Retina (tissue), 1 donor: ENCODE measurements at regions not wholly inside any gene's neighbourhood (a gene's known extent, or its start where the extent isn't known, plus 50 kb on each side); places are given as distances from the start of the nearest gene placed in this dataset.

Experiments
- DNase-seq: peaks from one replicate; pipeline ENCODE4 v3.0.0-alpha.2; 2016

- DNase-seq = no peak
These were observed 73.9 kb downstream of the CASP3 start for GRCh38 chr4:184575306-184575705.

DNA sequence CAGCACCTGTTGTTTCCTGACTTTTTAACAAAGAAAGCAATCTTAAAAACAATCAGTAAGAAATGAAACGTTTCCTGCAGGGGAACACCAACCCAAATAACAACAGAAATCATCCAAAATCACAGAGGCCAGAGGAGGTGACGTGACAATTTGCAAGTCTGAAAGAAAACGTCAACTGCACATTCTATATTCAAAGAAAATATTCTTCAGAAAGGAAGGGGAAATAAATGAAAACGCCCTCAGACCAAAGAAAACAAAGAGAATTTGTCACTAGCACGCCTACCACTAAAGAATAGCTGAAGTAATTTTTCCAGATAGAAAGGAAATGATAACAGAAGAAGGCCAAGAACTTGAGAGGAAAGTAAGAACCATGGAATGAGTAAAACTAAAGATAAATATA, 74.4 kb downstream of the CASP3 start:
- DNase-seq = no peak

DNA sequence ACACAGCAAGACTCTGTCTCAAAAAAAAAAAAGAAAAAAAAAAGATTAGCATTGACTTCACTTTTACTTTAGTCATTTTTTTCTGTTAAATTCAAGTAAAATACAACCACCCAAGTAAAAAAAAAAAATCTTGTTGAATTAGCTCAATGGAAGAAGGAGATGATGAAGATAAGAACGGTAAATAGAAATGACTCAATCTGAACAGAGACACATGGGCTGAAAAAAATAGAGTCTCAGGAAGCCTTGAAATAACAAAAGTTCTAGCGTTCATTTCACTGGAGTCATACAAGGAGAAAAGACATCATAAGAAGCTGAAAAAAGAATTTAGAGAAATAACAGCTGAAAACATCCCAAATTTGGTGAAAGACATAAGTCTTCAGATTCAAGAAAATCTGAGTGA, 75.5 kb downstream of the CASP3 start:
- DNase-seq = no peak

DNA sequence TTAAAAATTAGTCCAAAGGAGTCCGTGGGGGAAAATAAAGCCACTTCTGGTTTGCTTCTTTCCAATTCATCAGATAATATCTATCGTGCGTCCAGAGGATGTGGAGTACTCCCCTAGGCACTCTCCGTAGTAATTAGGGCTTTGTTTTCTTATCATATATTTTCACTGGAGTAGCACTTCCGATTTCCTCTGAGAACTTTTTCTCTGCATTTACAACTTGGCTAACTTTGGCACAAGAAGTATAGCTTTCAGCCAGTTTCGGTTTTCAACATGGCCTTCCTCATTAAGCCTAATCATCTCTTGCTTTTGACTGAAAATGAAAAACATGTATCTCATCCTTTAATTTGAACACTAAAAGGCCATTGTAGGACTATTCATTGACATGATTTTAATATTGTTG, 80.5 kb downstream of the CASP3 start:
- no peak for DNase-seq

- DNase-seq = no peak
These were observed 85.6 kb downstream of the CASP3 start for GRCh38 chr4:184563621-184564020.

DNA sequence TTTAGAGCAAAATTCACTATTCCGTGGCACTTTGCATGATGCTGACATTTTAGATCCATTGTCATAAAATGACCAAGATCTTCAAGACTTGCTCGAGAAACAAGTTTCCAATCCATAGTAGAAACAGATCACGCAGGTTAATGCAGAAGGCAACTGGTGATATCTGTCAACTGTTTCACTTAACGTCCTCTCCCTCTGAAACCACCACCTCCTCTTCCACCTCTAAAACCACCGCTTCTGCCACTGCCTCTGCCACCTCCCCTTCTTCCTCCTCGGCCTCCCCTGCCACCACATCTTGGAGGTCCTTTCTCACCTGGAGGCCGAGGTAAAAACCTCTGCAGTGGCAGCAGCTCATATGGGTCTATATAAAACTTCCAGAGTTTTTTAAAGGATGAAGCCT, 84.6 kb upstream of the IRF2 start:
- no peak for DNase-seq

GRCh38 chr4:184553891-184554290, 79.5 kb upstream of the IRF2 start:
- no peak for DNase-seq

DNA sequence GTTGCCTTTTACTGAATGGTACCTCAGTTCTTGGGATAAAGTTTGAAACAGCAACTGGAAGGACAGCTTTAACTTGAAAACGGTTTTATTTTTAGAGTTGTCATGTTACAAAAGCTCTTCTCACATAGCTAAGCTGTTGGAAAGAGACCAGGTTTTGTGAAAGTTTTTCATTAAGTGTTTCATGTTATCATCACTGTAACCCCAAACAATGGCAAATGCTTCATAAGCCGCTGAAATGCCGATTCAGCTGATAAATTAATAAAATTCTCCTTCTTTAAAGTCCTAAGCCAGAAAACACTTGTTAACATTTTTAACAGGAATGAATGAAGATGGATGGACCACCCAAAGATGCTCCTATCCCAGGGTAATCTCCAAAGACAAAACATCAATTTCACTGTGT, 76.1 kb upstream of the IRF2 start:
- DNase-seq = no peak

GRCh38 chr4:184548648-184549341, 74.4 kb upstream of the IRF2 start:
- DNase-seq = no peak

GRCh38 chr4:184548316-184548647, 73.9 kb upstream of the IRF2 start:
- no peak for DNase-seq

- no peak for DNase-seq
These were observed 70.5 kb upstream of the IRF2 start for GRCh38 chr4:184544788-184545409.

DNA sequence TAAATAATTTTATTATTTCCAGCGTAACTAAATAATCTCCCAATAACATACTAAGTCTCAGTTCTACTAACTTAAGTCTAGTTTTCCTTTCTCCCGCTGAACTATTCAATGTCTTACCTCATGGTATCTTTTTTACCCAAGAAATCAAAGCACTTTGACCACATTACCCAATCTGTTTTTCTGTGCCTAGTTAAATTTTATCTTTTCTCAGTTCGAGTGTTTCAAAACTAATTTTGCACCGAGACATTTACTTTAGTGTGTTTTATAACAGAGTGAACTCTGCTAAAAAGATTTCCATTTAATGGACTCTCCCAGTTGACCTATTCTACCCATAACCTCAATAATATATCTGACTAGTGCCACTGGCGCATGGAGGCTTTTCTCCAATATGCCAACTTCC, 67.6 kb upstream of the IRF2 start:
- DNase-seq = no peak

- DNase-seq = no peak
These were observed 66.0 kb upstream of the IRF2 start for GRCh38 chr4:184540307-184540706.

DNA sequence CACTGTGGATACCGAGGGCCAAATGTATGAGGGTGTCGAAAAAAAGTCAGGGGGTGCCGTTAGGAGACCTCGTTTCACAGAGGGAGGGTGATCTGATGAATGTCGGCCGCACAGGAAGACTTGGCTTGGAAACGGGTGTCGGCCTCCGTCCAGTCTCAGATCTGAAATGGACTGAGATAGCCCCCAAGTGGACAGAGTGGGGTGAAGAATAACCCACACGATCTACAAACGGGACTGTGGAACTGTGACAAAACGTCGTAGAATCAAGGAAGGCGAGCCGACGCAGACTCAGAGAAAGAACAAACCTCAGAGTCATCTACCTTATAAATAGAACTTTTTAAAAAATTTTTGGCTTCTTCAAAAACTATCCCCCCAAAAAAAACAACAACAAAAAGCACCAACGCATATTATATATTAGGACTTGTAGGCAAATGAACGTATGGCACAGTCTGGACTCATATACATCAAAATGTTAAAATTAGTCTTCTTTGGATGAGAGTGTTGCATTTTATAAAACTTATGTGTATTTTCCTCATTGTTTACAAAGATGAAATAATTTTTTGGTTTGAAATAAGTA, 63.8 kb upstream of the IRF2 start:
- DNase-seq = peak; percentile 91

- DNase-seq = peak; percentile 98
These were observed 63.1 kb upstream of the IRF2 start for GRCh38 chr4:184537269-184538022.

- DNase-seq = no peak
These were observed 62.5 kb upstream of the IRF2 start for GRCh38 chr4:184536881-184537248.

- DNase-seq = no peak
These were observed 61.9 kb upstream of the IRF2 start for GRCh38 chr4:184536065-184536880.

DNA sequence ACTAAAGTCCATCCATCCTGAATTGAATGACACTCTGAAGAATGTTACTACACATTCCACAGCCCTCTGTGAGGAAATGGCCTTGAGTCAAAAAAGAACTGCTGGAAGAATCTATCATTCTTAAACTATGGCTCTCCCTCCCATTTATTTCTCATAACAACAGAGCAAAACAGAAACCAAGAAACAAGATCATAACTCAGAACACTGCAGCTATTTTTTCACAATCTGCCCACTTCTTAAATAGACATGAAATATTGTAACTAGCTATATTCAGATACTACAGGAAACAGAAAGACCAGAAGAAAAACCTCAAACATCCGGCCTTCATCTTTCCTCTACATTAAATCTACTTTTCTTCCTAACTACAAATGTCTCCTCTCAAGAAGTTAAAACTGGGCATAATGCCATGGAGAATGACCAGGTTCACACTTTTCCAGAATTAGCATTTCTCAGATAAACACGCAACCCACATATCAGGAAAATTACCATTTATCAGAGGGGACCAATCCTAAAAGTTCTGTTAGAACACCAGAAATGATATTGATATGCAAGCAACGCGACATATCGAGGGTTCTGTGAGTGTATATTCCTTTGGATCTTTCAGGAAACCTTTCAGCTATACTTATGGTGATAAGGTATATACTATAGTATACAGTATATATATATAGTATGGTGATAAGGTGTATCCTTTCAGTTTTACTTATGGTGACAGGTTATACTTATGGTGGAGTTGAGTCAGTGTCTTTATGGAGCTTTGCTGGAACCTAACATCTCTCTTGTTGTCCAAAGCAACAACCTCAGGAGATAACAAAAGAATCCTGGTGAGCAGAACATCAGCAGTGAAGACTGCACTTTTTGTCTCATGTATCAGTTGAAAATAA, 60.4 kb upstream of the IRF2 start:
- DNase-seq = no peak

DNA sequence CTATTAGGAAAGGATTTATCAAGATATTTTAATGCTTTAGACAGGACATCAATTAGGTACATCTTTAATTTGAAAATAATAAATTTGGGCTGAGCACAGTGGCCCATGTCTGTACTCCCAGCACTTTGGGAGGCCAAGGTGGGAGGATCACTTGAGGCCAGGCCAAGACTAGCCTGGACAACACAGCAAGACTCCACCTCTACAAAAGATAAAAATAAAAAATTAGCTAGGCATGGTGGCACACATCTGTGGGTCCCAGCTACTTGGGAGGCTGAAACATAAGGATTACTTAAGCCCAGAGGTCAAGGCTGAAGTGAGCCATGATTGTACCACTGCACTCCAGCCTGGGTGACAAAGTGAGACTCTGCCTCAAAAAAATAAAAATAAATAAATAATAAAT, 59.6 kb upstream of the IRF2 start:
- no peak for DNase-seq

- DNase-seq = no peak
These were observed 56.7 kb upstream of the IRF2 start for GRCh38 chr4:184531008-184531407.

DNA sequence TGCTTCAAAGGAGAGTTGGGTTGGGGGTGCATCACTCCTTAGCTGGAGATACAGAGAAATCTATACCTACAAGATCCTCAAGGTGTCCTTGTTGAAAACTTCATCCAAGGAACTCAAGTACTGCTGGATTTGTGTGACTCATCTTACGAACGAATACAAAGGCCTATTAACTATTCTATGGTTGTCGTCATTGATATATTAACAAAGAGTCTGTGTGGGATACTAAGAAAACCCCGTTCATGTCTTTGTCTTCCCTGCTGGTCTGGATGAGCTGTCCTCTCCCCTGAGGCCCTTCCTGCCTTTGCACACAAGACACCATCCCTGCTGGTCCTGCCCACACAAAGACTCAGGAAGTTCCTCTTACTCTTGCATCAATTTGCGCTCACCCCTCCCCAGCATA, 54.9 kb upstream of the IRF2 start:
- no peak for DNase-seq

- no peak for DNase-seq
These were observed 54.4 kb upstream of the IRF2 start for GRCh38 chr4:184528713-184529112.
